Spleen (tissue), 11 donors: ENCODE measurements at regions not wholly inside any gene's neighbourhood (a gene's known extent, or its start where the extent isn't known, plus 50 kb on each side); places are given as distances from the start of the nearest gene placed in this dataset.

Source experiments
- DNase-seq: peaks from one replicate; pipeline ENCODE4 v3.0.0-alpha.2; 2020
- H3K27ac ChIP-seq, 8 donors: fragments of 200-600 bp; sonication (generic) in 7 of 8; 1 replicate in 4 of 8; 2 replicates in 4 of 8; pipeline versions ENCODE4 v1.5.0 to v1.8.0; 2016 to 2021; ENCODE audit warnings: inconsistent platforms in 4 of 8, mild to moderate bottlenecking in 4 of 8, moderate library complexity in 1 of 8
- H3K27me3 ChIP-seq, 7 donors: fragments of 200-600 bp; sonication (generic) in 6 of 7; replicated peaks in 1 of 7; 1 replicate in 4 of 7; 2 replicates in 3 of 7; pipeline versions ENCODE4 v1.5.0 to v1.8.0; 2016 to 2021; ENCODE audit warnings: inconsistent platforms in 3 of 7, mild to moderate bottlenecking in 1 of 7
- H3K36me3 ChIP-seq, 6 donors: fragments of 200-600 bp; sonication (generic) in 5 of 6; 1 replicate in 4 of 6; 2 replicates in 2 of 6; pipeline versions ENCODE4 v1.5.0 to v1.8.0; 2016 to 2021; ENCODE audit warnings: inconsistent platforms in 2 of 6
- H3K4me1 ChIP-seq, 6 donors: fragments of 200-600 bp; sonication (generic) in 5 of 6; 1 replicate in 3 of 6; 2 replicates in 3 of 6; pipeline versions ENCODE4 v1.5.0 to v1.8.0; 2016 to 2021; ENCODE audit warnings: inconsistent platforms in 3 of 6
- H3K4me3 ChIP-seq, 8 donors: fragments of 200-600 bp; sonication (generic) in 7 of 8; 1 replicate in 4 of 8; 2 replicates in 4 of 8; pipeline versions ENCODE4 v1.5.0 to v1.8.0; 2016 to 2021; ENCODE audit warnings: inconsistent platforms in 4 of 8, mild to moderate bottlenecking in 4 of 8, moderate library complexity in 2 of 8
- H3K9me3 ChIP-seq, 8 donors: fragments of 200-600 bp; sonication (generic) in 7 of 8; 1 replicate in 4 of 8; 2 replicates in 4 of 8; pipeline versions ENCODE4 v1.5.0 to v1.8.0; 2016 to 2021; ENCODE audit warnings: inconsistent platforms in 4 of 8
- CTCF ChIP-seq, 11 experiments: fragments of 200-600 bp in 7 of 11; fragments of 450-650 bp in 4 of 11; sonication (generic) in 4 of 11; IDR thresholded peaks in 8 of 11; conservative IDR thresholded peaks in 3 of 11; 1 replicate in 7 of 11; 2 replicates in 4 of 11; pipeline versions ENCODE4 v1.4.0 to v1.8.0; 2016 to 2021; ENCODE audit warnings: antibody characterized with exemption in 11 of 11, inconsistent platforms in 4 of 11, mild to moderate bottlenecking in 1 of 11
- POLR2A ChIP-seq, 3 donors: fragments of 450-650 bp; IDR thresholded peaks; one replicate each; pipeline ENCODE4 v1.5.1; 2017; ENCODE audit warnings: antibody characterized with exemption in 3 of 3, mild to moderate bottlenecking in 1 of 3
- POLR2AphosphoS5 ChIP-seq, 3 donors: sonication (generic); formaldehyde crosslinking; IDR thresholded peaks; one replicate each; pipeline ENCODE4 v1.5.1; 2017; ENCODE audit warnings: antibody characterized with exemption in 3 of 3
- WGBS, 5 donors: extraction: QIAGEN DNeasy Blood & Tissue Kit in 3 of 5; methylation state at CpG; one replicate each; pipeline versions ENCODE4 v1.1.5 to v1.1.7; 2013 to 2018; 5-methylcytosine and 5-hydroxymethylcytosine counted together
- intact Hi-C: fragments of 100-400 bp; cut with DNase I; formaldehyde crosslinking; loops from one replicate; pipeline ENCODE4 v1.15.0; 2023; ENCODE audit warnings: low total_unique reads
- donor health status: healthy with polysubstance abuse.
- donor health status: DM: no; HTN: no; CAD: no; lungs with moderate emphysema.
- donor health status: DM: no; HTN: no; CAD: no.
- donor health status: Bipolar disorder and iron deficiency.
- donor health status: healthy.
- donor health status: DM: no; HTN: no; CAD: no.
- donor health status: DM: yes; HTN: yes; CAD: no.

DNA sequence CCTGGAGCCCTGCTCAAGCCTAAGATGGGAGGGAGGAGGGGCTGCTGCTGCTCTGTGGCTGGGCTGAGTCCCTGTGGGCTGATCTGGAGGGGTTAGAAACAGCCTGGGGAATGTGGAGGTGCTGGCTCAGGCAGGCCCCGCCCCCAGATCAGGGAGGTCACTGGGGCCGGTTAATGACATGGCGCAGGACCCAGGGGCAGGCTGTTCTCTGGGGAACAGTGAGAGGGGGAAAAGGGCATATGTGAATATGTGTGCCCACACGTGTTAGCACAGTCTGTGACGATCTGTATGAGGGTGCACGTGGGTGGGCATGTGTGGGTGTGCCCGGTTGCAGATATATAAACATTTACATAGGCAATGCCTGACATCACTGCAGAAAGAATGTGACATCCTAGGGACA, 143.5 kb downstream of the MIAT start:
- WGBS, 5 donors = 59 to 73% (median 70%) methylated on average over 7 of the region's 7 CpGs
- H3K9me3 ChIP-seq = no peaks in the 10 kb centered on the region
- H3K4me1 ChIP-seq = no peaks in the 10 kb centered on the region
- no peak overlapping the region for H3K27ac ChIP-seq
- intact Hi-C loops = no loop called here
- no peak for DNase-seq
- no peaks in the 10 kb centered on the region for H3K27me3 ChIP-seq
- peaks cover 0 to 12% (median 0%) of the 10 kb centered on the region in 6 donors for H3K36me3 ChIP-seq
- H3K4me3 ChIP-seq = no peak overlapping the region
- TF ChIP-seq POLR2AphosphoS5 (IDR thresholded peaks at IDR 0.05) (no peak), CTCF (IDR thresholded peaks at IDR 0.05 in 8 of 11, conservative IDR thresholded peaks at IDR 0.05 in 3 of 11) (no peak), POLR2A (IDR thresholded peaks at IDR 0.05) (no peak)

- no peaks in the 10 kb centered on the region for H3K27me3 ChIP-seq
- intact Hi-C loops = no loop called here
- no peak for TF ChIP-seq CTCF (IDR thresholded peaks at IDR 0.05 in 8 of 11, conservative IDR thresholded peaks at IDR 0.05 in 3 of 11)
- no peak for TF ChIP-seq POLR2A (IDR thresholded peaks at IDR 0.05)
- no peak for TF ChIP-seq POLR2AphosphoS5 (IDR thresholded peaks at IDR 0.05)
- H3K4me1 ChIP-seq = no peaks in the 10 kb centered on the region
- no peaks in the 10 kb centered on the region for H3K9me3 ChIP-seq
- H3K27ac ChIP-seq = no peak overlapping the region
- H3K36me3 ChIP-seq = peaks cover 0 to 12% (median 0%) of the 10 kb centered on the region in 6 donors
- H3K4me3 ChIP-seq = no peak overlapping the region
- no peak for DNase-seq
- 58 to 90% (median 89%) methylated on average over 1 of the region's 1 CpG for WGBS, 5 donors
Measured at GRCh38 chr22:26801449-26801848, 144.1 kb downstream of the MIAT start.

DNA sequence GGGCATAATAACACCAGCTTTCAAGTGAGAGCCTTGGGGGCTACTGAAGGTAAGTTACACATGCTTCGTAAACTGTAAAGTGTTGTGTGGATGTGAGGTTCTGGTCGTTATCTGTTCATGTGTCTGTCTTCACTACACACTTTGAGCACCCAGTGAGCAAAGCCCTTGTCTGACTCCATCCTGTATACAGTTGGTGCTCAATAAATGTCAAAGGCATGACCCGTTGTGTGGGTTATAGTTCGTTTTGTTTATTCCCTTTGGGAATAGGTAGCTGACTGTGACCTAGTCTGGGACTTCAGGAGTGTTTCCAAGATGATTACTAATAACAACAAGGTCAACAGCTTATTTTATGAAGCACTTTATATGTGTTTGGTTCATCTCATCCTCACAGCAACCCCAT, 146.9 kb downstream of the MIAT start:
- Histone ChIP-seq H3K27me3 (no peaks in the 10 kb centered on the region), H3K4me1 (no peaks in the 10 kb centered on the region), H3K4me3 (no peak overlapping the region), H3K36me3 (peaks cover 0 to 8% (median 0%) of the 10 kb centered on the region in 6 donors), H3K27ac (no peak overlapping the region), H3K9me3 (no peaks in the 10 kb centered on the region)
- TF ChIP-seq CTCF (IDR thresholded peaks at IDR 0.05 in 8 of 11, conservative IDR thresholded peaks at IDR 0.05 in 3 of 11) (no peak), POLR2AphosphoS5 (IDR thresholded peaks at IDR 0.05) (no peak), POLR2A (IDR thresholded peaks at IDR 0.05) (no peak)
- 82 to 93% (median 87%) methylated on average over 4 of the region's 4 CpGs for WGBS, 5 donors
- no peak for DNase-seq
- intact Hi-C loops = no loop called here

DNA sequence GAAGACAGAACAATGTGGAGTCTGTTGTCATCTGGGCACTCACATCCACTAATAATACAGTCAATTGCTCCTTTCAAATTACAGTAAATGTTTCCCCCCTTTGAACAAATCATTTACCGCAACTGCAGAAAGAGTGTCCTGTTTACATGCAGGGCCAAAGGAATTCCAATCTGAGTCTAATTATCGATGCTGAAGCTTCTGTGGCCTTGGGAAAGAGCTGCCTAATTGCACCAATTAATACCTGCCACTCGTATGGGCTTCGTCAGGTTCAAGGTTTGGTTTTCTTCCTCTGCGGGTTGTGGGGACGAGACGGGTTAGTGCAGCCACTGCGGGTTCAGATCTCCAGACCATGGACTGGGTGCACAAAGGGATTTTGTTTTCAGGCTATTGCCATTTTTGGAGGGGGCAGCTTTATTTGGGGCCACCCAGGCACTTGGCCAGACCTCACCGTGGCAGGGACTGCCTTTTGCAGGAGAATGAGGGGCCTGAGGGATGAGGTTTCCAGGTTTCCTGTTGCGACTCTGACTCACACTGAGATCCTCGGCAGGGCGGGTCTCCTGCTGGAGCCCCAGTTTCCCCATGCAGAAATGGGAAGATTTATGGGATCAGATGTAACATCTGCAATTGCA, 147.6 kb downstream of the MIAT start:
- no peak for DNase-seq
- H3K4me3 ChIP-seq = no peak overlapping the region
- no peak overlapping the region for H3K27ac ChIP-seq
- H3K4me1 ChIP-seq = no peaks in the 10 kb centered on the region
- no peaks in the 10 kb centered on the region for H3K27me3 ChIP-seq
- intact Hi-C loops = no loop called here
- TF ChIP-seq POLR2A (IDR thresholded peaks at IDR 0.05) = no peak
- no peak for TF ChIP-seq CTCF (IDR thresholded peaks at IDR 0.05 in 8 of 11, conservative IDR thresholded peaks at IDR 0.05 in 3 of 11)
- TF ChIP-seq POLR2AphosphoS5 (IDR thresholded peaks at IDR 0.05) = no peak
- peaks cover 0 to 8% (median 0%) of the 10 kb centered on the region in 6 donors for H3K36me3 ChIP-seq
- 55 to 69% (median 60%) methylated on average over 9 to 12 of the region's 12 CpGs for WGBS, 5 donors
- H3K9me3 ChIP-seq = no peaks in the 10 kb centered on the region
